ENCODE measurements at regions not wholly inside any gene's neighbourhood (a gene's known extent, or its start where the extent isn't known, plus 50 kb on each side); places are given as distances from the start of the nearest gene placed in this dataset.

DNA sequence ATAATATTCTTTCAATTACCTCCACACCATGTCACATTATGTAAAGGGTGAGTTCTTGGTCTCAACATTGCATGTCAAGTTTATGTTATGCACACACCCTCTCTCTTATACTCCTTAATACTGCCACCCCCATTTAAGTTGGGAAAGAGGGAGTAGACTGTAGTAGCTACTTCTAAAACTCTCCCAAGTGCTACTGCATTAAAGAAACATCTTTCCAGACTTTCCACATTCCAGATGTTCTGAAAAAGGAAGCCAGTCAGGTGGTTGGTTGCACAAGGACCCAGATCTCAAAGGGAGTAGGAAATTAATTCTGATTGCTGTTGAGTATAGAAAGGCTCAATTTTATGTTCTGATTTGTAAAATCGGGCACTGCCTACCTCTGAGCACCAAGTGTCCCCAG lies 419.5 kb downstream of the CD83 start:
- no peak overlapping the region for H3K56ac ChIP-seq (ENCODE audit: insufficient read length, low read depth, low read length)
- no peaks in the 10 kb centered on the region for H3K27me3 ChIP-seq (ENCODE audit: insufficient read depth, low read length)
- Mint-ChIP-seq H3K4me3 (no peak overlapping the region), H3K4me1 (peaks cover 19 to 20% of the 10 kb centered on the region in 2 experiments), H3K27ac (no peak overlapping the region), H3K9me3 (no peaks in the 10 kb centered on the region; a peak in 2 of 5 replicates), H3K27me3 (ENCODE audit: low read depth) (peaks cover 3% of the 10 kb centered on the region; the same call in 1 of the 2 replicates), H3K36me3 (ENCODE audit: insufficient read depth in 1 of 3, low read depth in 3 of 3) (no peaks in the 10 kb centered on the region; a peak in 2 of 7 replicates)
- no peak overlapping the region for H3T11ph ChIP-seq (ENCODE audit: low read length)
- no peak overlapping the region for H2BK12ac ChIP-seq (ENCODE audit: insufficient read length, low read depth, low read length)
- H2AFZ ChIP-seq (ENCODE audit: low read length): no peak overlapping the region
- no peak overlapping the region for H2BK20ac ChIP-seq (ENCODE audit: low read depth, low read length, poor library complexity, severe bottlenecking)
- H3K14ac ChIP-seq (ENCODE audit: insufficient read depth, low read length): no peak overlapping the region
- no peak overlapping the region for H2BK5ac ChIP-seq (ENCODE audit: insufficient read length, low read length)
- H4K5ac ChIP-seq (ENCODE audit: insufficient read length, low read depth, low read length): no peak overlapping the region
- no peak for TF ChIP-seq CTCF (conservative IDR thresholded peaks at IDR 0.05)
- H3K4ac ChIP-seq (ENCODE audit: low read depth, low read length): no peak overlapping the region
- WGBS (ENCODE audit: extremely low coverage, insufficient read length, low lambda C conversion rate): no CpG with 5 or more reads among the region's 1 CpG
- no peak overlapping the region for H3K4me2 ChIP-seq (ENCODE audit: insufficient read depth, insufficient read length, low read length)
- no peak overlapping the region for H2AK5ac ChIP-seq (ENCODE audit: insufficient read length, low read length)
- H3K4me1 ChIP-seq (ENCODE audit: insufficient read depth, low read length): no peaks in the 10 kb centered on the region
- H3K27ac ChIP-seq (ENCODE audit: insufficient read length, low read depth, low read length): no peak overlapping the region
- H4K91ac ChIP-seq (ENCODE audit: insufficient read length, low read depth, low read length): no peak overlapping the region
- no peak overlapping the region for H4K8ac ChIP-seq (replicated peaks; ENCODE audit: insufficient read length, low read depth, low read length)
- no peaks in the 10 kb centered on the region for H3K23me2 ChIP-seq (ENCODE audit: insufficient read length, low read depth, low read length, poor library complexity, severe bottlenecking)
- no peak overlapping the region for H3K18ac ChIP-seq (ENCODE audit: insufficient read length, low read depth, low read length)
- no peaks in the 10 kb centered on the region for H3K9me3 ChIP-seq (ENCODE audit: control insufficient read depth, low read depth, low read length)
- H2BK120ac ChIP-seq (ENCODE audit: low read depth, low read length, poor library complexity, severe bottlenecking): no peak overlapping the region
- no peak overlapping the region for H3K9ac ChIP-seq (ENCODE audit: extremely low read depth, insufficient read length, low read length)
- no peaks in the 10 kb centered on the region for H3K79me2 ChIP-seq (ENCODE audit: insufficient read depth, low read length)
- no peak for DNase-seq
- no peaks in the 10 kb centered on the region for H3K79me1 ChIP-seq (ENCODE audit: insufficient read depth, low read depth, low read length, poor library complexity, severe bottlenecking)
- no peak overlapping the region for H2BK15ac ChIP-seq (ENCODE audit: low read depth, low read length)
- H4K20me1 ChIP-seq (ENCODE audit: control insufficient read depth, insufficient read depth, insufficient read length): no peaks in the 10 kb centered on the region
- H3K23ac ChIP-seq (ENCODE audit: insufficient read length, low read depth, low read length): no peak overlapping the region
